ENCODE measurements at regions not wholly inside any gene's neighbourhood (a gene's known extent, or its start where the extent isn't known, plus 50 kb on each side); places are given as distances from the start of the nearest gene placed in this dataset.

- no peaks in the 10 kb centered on the region for H3K27me3 Mint-ChIP-seq (ENCODE audit: insufficient read depth, low read depth, poor library complexity)
- Histone ChIP-seq H3K4me3 (no peak overlapping the region), H2AFZ (no peak overlapping the region), H3K4me1 (ENCODE audit: insufficient read depth) (no peaks in the 10 kb centered on the region), H3K79me2 (replicated peaks; ENCODE audit: insufficient read depth) (no peaks in the 10 kb centered on the region), H3K27ac (ENCODE audit: low read depth) (no peak overlapping the region), H3F3A (replicated peaks; ENCODE audit: low read depth) (no peaks in the 10 kb centered on the region), H3K9me2 (ENCODE audit: insufficient read depth) (0 out of 2 replicates have a peak, but pooled peaks cover 11% of the 10 kb centered on the region), H3K4me2 (no peak overlapping the region), H3K36me3 (ENCODE audit: insufficient read depth) (no peaks in the 10 kb centered on the region), H4K20me1 (replicated peaks; ENCODE audit: insufficient read depth) (no peaks in the 10 kb centered on the region), H3K27me3 (ENCODE audit: insufficient read depth) (no peaks in the 10 kb centered on the region)
- no peaks in the 10 kb centered on the region for H3K9me3 Mint-ChIP-seq
- no peak for TF ChIP-seq STAT1 (IDR thresholded peaks at IDR 0.05; ENCODE audit: unreplicated experiment)
- no peak for TF ChIP-seq EZH2phosphoT487 (IDR thresholded peaks at IDR 0.05; ENCODE audit: unreplicated experiment)
- TF ChIP-seq, protein P1, sequence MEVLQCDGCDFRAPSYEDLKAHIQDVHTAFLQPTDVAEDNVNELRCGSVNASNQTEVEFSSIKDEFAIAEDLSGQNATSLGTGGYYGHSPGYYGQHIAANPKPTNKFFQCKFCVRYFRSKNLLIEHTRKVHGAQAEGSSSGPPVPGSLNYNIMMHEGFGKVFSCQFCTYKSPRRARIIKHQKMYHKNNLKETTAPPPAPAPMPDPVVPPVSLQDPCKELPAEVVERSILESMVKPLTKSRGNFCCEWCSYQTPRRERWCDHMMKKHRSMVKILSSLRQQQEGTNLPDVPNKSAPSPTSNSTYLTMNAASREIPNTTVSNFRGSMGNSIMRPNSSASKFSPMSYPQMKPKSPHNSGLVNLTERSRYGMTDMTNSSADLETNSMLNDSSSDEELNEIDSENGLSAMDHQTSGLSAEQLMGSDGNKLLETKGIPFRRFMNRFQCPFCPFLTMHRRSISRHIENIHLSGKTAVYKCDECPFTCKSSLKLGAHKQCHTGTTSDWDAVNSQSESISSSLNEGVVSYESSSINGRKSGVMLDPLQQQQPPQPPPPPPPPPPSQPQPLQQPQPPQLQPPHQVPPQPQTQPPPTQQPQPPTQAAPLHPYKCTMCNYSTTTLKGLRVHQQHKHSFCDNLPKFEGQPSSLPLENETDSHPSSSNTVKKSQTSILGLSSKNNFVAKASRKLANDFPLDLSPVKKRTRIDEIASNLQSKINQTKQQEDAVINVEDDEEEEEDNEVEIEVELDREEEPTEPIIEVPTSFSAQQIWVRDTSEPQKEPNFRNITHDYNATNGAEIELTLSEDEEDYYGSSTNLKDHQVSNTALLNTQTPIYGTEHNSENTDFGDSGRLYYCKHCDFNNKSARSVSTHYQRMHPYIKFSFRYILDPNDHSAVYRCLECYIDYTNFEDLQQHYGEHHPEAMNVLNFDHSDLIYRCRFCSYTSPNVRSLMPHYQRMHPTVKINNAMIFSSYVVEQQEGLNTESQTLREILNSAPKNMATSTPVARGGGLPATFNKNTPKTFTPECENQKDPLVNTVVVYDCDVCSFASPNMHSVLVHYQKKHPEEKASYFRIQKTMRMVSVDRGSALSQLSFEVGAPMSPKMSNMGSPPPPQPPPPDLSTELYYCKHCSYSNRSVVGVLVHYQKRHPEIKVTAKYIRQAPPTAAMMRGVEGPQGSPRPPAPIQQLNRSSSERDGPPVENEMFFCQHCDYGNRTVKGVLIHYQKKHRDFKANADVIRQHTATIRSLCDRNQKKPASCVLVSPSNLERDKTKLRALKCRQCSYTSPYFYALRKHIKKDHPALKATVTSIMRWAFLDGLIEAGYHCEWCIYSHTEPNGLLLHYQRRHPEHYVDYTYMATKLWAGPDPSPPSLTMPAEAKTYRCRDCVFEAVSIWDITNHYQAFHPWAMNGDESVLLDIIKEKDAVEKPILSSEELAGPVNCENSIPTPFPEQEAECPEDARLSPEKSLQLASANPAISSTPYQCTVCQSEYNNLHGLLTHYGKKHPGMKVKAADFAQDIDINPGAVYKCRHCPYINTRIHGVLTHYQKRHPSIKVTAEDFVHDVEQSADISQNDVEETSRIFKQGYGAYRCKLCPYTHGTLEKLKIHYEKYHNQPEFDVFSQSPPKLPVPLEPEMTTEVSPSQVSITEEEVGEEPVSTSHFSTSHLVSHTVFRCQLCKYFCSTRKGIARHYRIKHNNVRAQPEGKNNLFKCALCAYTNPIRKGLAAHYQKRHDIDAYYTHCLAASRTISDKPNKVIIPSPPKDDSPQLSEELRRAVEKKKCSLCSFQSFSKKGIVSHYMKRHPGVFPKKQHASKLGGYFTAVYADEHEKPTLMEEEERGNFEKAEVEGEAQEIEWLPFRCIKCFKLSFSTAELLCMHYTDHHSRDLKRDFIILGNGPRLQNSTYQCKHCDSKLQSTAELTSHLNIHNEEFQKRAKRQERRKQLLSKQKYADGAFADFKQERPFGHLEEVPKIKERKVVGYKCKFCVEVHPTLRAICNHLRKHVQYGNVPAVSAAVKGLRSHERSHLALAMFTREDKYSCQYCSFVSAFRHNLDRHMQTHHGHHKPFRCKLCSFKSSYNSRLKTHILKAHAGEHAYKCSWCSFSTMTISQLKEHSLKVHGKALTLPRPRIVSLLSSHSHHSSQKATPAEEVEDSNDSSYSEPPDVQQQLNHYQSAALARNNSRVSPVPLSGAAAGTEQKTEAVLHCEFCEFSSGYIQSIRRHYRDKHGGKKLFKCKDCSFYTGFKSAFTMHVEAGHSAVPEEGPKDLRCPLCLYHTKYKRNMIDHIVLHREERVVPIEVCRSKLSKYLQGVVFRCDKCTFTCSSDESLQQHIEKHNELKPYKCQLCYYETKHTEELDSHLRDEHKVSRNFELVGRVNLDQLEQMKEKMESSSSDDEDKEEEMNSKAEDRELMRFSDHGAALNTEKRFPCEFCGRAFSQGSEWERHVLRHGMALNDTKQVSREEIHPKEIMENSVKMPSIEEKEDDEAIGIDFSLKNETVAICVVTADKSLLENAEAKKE (CRISPR knock-in tag; IDR thresholded peaks at IDR 0.05), result no peak
- no peak for TF ChIP-seq CTCF (conservative IDR thresholded peaks at IDR 0.05; ENCODE audit: low read depth in 2 of 2)
- no peak for TF ChIP-seq ETS1 (IDR thresholded peaks at IDR 0.05)
- TF ChIP-seq JUNB (IDR thresholded peaks at IDR 0.05; ENCODE audit: unreplicated experiment), result no peak
- TF ChIP-seq EZH2 (IDR thresholded peaks at IDR 0.05; ENCODE audit: low read depth, unreplicated experiment), result no peak
- no peak for TF ChIP-seq POLR2AphosphoS5 (IDR thresholded peaks at IDR 0.05; ENCODE audit: low read depth)
- TF ChIP-seq, protein P2, sequence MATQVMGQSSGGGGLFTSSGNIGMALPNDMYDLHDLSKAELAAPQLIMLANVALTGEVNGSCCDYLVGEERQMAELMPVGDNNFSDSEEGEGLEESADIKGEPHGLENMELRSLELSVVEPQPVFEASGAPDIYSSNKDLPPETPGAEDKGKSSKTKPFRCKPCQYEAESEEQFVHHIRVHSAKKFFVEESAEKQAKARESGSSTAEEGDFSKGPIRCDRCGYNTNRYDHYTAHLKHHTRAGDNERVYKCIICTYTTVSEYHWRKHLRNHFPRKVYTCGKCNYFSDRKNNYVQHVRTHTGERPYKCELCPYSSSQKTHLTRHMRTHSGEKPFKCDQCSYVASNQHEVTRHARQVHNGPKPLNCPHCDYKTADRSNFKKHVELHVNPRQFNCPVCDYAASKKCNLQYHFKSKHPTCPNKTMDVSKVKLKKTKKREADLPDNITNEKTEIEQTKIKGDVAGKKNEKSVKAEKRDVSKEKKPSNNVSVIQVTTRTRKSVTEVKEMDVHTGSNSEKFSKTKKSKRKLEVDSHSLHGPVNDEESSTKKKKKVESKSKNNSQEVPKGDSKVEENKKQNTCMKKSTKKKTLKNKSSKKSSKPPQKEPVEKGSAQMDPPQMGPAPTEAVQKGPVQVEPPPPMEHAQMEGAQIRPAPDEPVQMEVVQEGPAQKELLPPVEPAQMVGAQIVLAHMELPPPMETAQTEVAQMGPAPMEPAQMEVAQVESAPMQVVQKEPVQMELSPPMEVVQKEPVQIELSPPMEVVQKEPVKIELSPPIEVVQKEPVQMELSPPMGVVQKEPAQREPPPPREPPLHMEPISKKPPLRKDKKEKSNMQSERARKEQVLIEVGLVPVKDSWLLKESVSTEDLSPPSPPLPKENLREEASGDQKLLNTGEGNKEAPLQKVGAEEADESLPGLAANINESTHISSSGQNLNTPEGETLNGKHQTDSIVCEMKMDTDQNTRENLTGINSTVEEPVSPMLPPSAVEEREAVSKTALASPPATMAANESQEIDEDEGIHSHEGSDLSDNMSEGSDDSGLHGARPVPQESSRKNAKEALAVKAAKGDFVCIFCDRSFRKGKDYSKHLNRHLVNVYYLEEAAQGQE (IDR thresholded peaks at IDR 0.05; ENCODE audit: unreplicated experiment), result no peak
- no peak for TF ChIP-seq NANOG (IDR thresholded peaks at IDR 0.05; ENCODE audit: borderline replicate concordance)
- TF ChIP-seq CREB1 (CRISPR knock-in tag; IDR thresholded peaks at IDR 0.05; ENCODE audit: low read depth), result no peak
- no peak for TF ChIP-seq ZNF114 (CRISPR knock-in tag; IDR thresholded peaks at IDR 0.05)
- no peak for TF ChIP-seq ZNF331 (CRISPR knock-in tag; IDR thresholded peaks at IDR 0.05; ENCODE audit: low read depth)
- no peak overlapping the region for H3K27ac Mint-ChIP-seq
- no peaks in the 10 kb centered on the region for H3K36me3 Mint-ChIP-seq (ENCODE audit: low read depth)
- no peaks in the 10 kb centered on the region for H3K4me1 Mint-ChIP-seq
- DNase-seq (ENCODE audit: low spot score) (no peak), ATAC-seq (no peak)
- no peak overlapping the region for H3K4me3 Mint-ChIP-seq
Measured at GRCh38 chr15:94621736-94622135, 390.4 kb downstream of the MCTP2 start.
